Nephron (organoid): ENCODE measurements at regions not wholly inside any gene's neighbourhood (a gene's known extent, or its start where the extent isn't known, plus 50 kb on each side); places are given as distances from the start of the nearest gene placed in this dataset.

Experiments
- H3K27ac Mint-ChIP-seq, 3 experiments: 2 replicates each; pipeline ENCODE4 v1.8.0; 2020; ENCODE audit warnings: mixed read lengths in 3 of 3, mild to moderate bottlenecking in 2 of 3, moderate library complexity in 1 of 3
- H3K27me3 Mint-ChIP-seq: 2 replicates; pipeline ENCODE4 v1.8.0; 2021; ENCODE audit warnings: low read depth, mild to moderate bottlenecking, moderate library complexity, mixed read lengths
- H3K36me3 Mint-ChIP-seq: 2 replicates; pipeline ENCODE4 v1.8.0; 2020; ENCODE audit warnings: low read depth, mixed read lengths
- H3K4me1 Mint-ChIP-seq: 2 replicates; pipeline ENCODE4 v1.8.0; 2020; ENCODE audit warnings: mixed read lengths
- H3K4me3 Mint-ChIP-seq, 3 experiments: 2 replicates each; pipeline ENCODE4 v1.8.0; 2020; ENCODE audit warnings: mild to moderate bottlenecking in 3 of 3, mixed read lengths in 3 of 3, moderate library complexity in 2 of 3
- H3K9me3 Mint-ChIP-seq: 2 replicates; pipeline ENCODE4 v1.8.0; 2020; ENCODE audit warnings: mixed read lengths
- CTCF ChIP-seq, 3 experiments: fragments of 200-600 bp; sonication (generic); IDR thresholded peaks; one replicate each; pipeline ENCODE4 v1.5.0; 2021; ENCODE audit warnings: antibody characterized with exemption in 3 of 3; ENCODE audit not compliant: unreplicated experiment in 3 of 3

DNA sequence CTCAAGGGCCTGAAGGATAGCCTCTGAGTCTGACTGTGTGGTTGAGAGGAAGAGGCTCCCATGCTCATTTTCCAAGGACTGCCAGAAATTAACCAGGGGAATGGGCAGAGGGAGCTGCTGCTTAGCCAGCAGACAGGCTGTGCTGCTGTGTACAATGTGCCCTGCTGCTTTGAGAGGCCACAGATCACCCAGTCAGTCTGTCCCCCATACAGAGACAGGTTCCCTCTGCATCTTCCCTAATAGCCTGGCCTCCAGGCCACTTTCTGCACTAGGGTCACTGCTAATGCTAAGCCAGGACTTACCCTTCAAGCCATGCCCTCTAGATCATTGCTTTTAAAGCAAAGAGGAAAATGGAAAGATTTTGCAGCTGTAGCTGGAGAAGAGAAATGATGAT lies 341.1 kb downstream of the CYRIA start:
- no peak overlapping the region for H3K4me3 Mint-ChIP-seq
- H3K27me3 Mint-ChIP-seq, result peaks cover 8% of the 10 kb centered on the region
- no peaks in the 10 kb centered on the region for H3K36me3 Mint-ChIP-seq
- H3K9me3 Mint-ChIP-seq, result no peaks in the 10 kb centered on the region
- no peak for TF ChIP-seq CTCF (IDR thresholded peaks at IDR 0.05; ENCODE audit: unreplicated experiment in 3 of 3)
- peaks cover 31% of the 10 kb centered on the region for H3K4me1 Mint-ChIP-seq
- H3K27ac Mint-ChIP-seq, result no peak overlapping the region

GRCh38 chr2:16323551-16324543 lies 341.8 kb downstream of the CYRIA start:
- Mint-ChIP-seq H3K4me1 (peaks cover 30% of the 10 kb centered on the region), H3K4me3 (no peak overlapping the region), H3K27me3 (peaks cover 8% of the 10 kb centered on the region), H3K27ac (no peak overlapping the region), H3K36me3 (no peaks in the 10 kb centered on the region), H3K9me3 (no peaks in the 10 kb centered on the region)
- no peak for TF ChIP-seq CTCF (IDR thresholded peaks at IDR 0.05; ENCODE audit: unreplicated experiment in 3 of 3)

- Mint-ChIP-seq H3K27ac (no peak overlapping the region), H3K27me3 (peaks cover 15% of the 10 kb centered on the region), H3K36me3 (no peaks in the 10 kb centered on the region), H3K4me3 (no peak overlapping the region), H3K9me3 (no peaks in the 10 kb centered on the region), H3K4me1 (peaks cover 35% of the 10 kb centered on the region)
- TF ChIP-seq CTCF (IDR thresholded peaks at IDR 0.05; ENCODE audit: unreplicated experiment in 3 of 3), result no peak
These were observed 342.5 kb downstream of the CYRIA start for GRCh38 chr2:16323126-16323520.

DNA sequence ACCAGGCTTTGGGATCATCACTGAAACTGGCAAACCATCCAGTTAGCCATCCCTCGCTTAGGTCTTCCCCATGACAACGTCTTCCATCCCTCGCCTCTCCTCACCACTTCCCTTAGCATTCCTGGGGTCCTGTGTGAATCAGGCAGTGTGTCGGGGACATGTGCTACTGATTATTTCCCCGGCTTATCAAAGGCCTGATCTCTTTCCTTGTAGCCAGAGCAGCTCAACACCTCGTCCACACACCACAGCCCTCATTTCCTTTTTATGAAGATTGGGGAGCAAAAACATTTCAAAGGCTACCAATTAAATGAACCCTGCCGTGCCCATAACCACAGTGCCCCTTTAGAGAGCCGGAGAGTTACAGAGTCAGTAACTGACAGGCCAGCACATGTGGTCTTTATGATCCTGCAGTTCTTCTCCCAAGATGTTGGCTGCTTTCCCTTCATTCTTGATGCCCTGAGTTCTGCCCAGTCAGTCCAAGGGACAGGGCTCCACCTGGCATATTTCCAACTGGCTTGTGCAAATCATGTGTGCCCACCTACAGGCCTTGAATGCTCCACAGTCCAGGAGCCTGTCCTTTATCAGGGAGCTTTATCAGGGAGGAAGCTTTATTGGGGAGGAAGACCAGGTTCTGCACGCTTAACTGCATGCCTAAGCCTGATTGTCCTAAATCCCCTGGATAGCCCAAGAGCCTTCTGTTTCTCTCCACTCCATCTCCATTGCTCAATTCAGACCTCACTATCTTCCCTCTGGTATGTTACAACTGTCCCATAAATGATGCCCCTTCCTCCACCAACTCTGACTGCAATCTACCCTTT lies 343.1 kb downstream of the CYRIA start:
- Mint-ChIP-seq H3K36me3 (no peaks in the 10 kb centered on the region), H3K4me3 (no peak overlapping the region), H3K4me1 (peaks cover 37% of the 10 kb centered on the region), H3K27me3 (peaks cover 16% of the 10 kb centered on the region), H3K27ac (no peak overlapping the region), H3K9me3 (no peaks in the 10 kb centered on the region)
- no peak for TF ChIP-seq CTCF (IDR thresholded peaks at IDR 0.05; ENCODE audit: unreplicated experiment in 3 of 3)

DNA sequence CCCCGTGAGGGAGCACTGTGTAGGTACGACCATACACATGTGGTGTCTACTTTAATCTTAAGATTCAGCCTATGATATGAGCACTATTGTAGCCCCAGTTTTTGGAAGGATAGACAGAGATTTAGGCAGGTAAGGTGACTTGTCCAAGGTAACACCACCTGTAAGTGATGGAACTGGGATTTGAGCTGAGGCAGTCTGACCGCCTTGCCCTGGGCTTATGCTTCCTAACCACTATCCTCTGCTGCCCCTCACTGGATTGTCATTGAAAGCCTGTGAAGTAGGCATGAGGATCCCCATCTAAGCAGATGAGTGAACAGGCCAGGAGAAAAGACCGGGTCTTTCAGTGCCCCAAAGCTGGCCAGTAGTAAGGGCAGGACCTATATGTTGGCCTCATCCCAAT lies 343.8 kb downstream of the CYRIA start:
- peaks cover 19% of the 10 kb centered on the region for H3K27me3 Mint-ChIP-seq
- H3K4me1 Mint-ChIP-seq, result peaks cover 33% of the 10 kb centered on the region
- no peak overlapping the region for H3K4me3 Mint-ChIP-seq
- H3K27ac Mint-ChIP-seq, result no peak overlapping the region
- TF ChIP-seq CTCF (IDR thresholded peaks at IDR 0.05; ENCODE audit: unreplicated experiment in 3 of 3), result no peak
- no peaks in the 10 kb centered on the region for H3K9me3 Mint-ChIP-seq
- no peaks in the 10 kb centered on the region for H3K36me3 Mint-ChIP-seq
